Lower leg skin (tissue), 4 donors: ENCODE measurements at regions not wholly inside any gene's neighbourhood (a gene's known extent, or its start where the extent isn't known, plus 50 kb on each side); places are given as distances from the start of the nearest gene placed in this dataset.

Experiments used
- DNase-seq, 2 donors: peaks; one replicate each; pipeline ENCODE4 v3.0.0-alpha.2; 2019; ENCODE audit warnings: low spot score in 2 of 2
- H3K4me3 ChIP-seq: fragments of 200-600 bp; sonication (generic); 2 replicates; pipeline ENCODE4 v1.5.1; 2017; ENCODE audit warnings: mild to moderate bottlenecking, low read depth; ENCODE audit not compliant: poor library complexity, severe bottlenecking
- POLR2A ChIP-seq, 2 donors: fragments of 450-650 bp; IDR thresholded peaks; one replicate each; pipeline ENCODE4 v1.6.1; 2016 to 2017; ENCODE audit warnings: antibody characterized with exemption in 2 of 2, mild to moderate bottlenecking in 1 of 2, moderate library complexity in 1 of 2
- WGBS, 2 donors: methylation state at CpG; one replicate each; pipeline ENCODE4 v1.1.5; 2018; 5-methylcytosine and 5-hydroxymethylcytosine counted together
- intact Hi-C: fragments of 100-400 bp; cut with DNase I; formaldehyde crosslinking; loops from one replicate; pipeline ENCODE4 v1.15.0; 2023; ENCODE audit warnings: low total_unique reads
- TF ChIP-seq, protein P1 (sequence below), 3 donors: fragments of 450-650 bp; IDR thresholded peaks; one replicate each; pipeline ENCODE4 v1.5.1; 2016; ENCODE audit warnings: antibody characterized with exemption in 3 of 3, mild to moderate bottlenecking in 3 of 3, moderate library complexity in 2 of 3

DNA sequence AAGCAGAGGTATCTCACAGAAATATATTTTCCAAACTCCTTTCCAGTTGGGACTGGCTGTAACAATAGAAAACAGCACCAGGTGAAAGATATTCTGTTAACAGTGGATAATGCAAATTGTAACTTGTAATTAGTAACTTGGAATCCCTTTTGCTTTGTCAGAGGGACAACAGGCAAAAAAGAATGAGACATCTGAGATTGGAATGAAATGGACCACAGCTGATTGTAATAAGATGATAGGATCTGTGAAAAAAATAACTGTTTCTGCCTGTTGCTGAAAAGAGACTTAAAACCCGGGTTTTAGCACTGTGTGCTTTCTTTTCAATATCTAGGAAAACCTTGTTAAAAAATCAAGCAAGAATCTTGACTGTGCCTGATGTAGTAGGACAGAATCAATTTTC, 655.7 kb downstream of the METTL15 start:
- intact Hi-C loops = no loop called here

DNA sequence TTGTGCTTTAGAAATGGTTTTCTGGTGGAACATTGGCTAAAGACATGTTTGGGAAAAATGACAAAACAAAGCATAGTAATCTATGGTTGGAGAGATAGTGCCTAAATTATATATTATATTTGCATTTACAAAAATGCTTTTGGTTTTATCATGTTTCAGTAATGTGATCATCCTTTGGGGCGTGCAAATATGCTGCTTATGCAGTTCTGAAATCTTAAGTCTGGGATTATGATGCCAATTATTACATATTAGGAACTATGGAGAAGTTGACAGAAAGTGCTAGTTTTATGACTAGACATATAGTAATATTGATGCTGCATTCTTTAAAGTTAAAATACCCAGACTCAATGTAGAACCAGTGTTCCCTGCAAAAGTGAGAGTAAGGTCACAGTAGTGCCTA, 655.0 kb downstream of the METTL15 start:
- 52 to 64% methylated on average over 1 of the region's 1 CpG for WGBS, 2 donors
- no peak for DNase-seq
- TF ChIP-seq, protein P1, sequence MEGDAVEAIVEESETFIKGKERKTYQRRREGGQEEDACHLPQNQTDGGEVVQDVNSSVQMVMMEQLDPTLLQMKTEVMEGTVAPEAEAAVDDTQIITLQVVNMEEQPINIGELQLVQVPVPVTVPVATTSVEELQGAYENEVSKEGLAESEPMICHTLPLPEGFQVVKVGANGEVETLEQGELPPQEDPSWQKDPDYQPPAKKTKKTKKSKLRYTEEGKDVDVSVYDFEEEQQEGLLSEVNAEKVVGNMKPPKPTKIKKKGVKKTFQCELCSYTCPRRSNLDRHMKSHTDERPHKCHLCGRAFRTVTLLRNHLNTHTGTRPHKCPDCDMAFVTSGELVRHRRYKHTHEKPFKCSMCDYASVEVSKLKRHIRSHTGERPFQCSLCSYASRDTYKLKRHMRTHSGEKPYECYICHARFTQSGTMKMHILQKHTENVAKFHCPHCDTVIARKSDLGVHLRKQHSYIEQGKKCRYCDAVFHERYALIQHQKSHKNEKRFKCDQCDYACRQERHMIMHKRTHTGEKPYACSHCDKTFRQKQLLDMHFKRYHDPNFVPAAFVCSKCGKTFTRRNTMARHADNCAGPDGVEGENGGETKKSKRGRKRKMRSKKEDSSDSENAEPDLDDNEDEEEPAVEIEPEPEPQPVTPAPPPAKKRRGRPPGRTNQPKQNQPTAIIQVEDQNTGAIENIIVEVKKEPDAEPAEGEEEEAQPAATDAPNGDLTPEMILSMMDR (IDR thresholded peaks at IDR 0.05) = no peak
- TF ChIP-seq POLR2A (IDR thresholded peaks at IDR 0.05) = no peak
- intact Hi-C loops = no loop called here
- no peak overlapping the region for H3K4me3 ChIP-seq

More for the DNA sequence above, 655.7 kb downstream of the METTL15 start:
- DNase-seq = no peak
- WGBS, 2 donors = 67 to 81% methylated on average over 1 of the region's 1 CpG
- no peak for TF ChIP-seq POLR2A (IDR thresholded peaks at IDR 0.05)
- TF ChIP-seq, protein P1 (IDR thresholded peaks at IDR 0.05) = no peak
- H3K4me3 ChIP-seq = no peak overlapping the region

DNA sequence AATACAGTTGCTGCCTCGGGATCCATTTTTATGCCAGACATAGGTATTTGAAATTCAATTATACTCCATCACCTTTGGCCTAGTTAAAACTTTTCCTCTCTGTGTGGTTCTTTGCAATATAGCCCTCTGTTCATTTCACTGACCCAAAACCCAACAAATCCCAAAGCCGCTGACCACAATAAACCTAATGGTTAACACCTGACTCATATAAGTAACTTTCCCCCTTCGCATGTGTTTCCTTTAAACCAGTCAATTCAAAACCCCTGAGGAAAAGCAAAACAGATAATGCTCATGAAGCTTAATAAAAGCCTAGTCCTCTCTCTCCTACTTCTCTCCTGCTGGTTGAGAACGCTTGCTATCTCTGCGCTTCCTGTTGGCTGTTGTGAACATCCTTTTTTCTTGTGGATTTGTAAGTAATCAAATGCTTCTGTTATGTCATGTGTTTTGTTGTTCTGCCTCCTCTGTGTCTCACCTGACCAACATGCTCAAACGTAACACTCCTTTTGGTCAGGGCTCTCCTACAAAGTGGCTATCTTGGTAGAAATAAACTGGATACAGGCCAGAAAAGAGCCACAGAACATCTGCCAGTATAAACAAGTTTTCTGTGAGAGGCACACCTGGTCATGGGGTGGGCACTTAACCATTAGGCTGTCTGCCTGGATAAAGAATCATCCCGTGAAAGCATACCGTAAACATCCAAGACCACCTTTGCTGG, 652.6 kb downstream of the METTL15 start:
- intact Hi-C loops = no loop called here
- no peak for DNase-seq
- H3K4me3 ChIP-seq = no peak overlapping the region
- TF ChIP-seq, protein P1 (IDR thresholded peaks at IDR 0.05) = no peak
- no peak for TF ChIP-seq POLR2A (IDR thresholded peaks at IDR 0.05)
- 71 to 75% methylated on average over 8 of the region's 8 CpGs for WGBS, 2 donors

DNA sequence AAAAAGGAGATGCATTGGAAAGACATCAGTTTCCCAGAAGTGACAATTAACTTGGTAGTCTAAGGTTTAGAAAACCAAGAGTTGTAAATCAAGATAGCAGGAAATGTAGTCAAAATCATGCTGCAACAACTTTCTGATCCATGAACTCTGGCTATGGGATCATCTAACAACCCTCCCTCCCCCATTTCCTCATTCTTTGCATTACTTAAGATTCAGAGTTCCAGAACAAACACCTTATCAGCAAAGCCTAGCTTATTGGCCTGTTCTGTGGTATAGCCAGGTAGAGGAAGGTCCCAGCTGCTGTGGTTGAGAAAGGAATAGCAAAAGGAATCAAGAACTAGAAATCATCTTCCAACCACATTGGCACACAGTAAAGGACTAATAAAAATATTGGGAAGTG, 651.1 kb downstream of the METTL15 start:
- intact Hi-C loops = loop anchor here (10.0 kb wide), 1 partner anchor 655 kb away; no protein-coding TSS in a partner anchor
- H3K4me3 ChIP-seq = no peak overlapping the region
- no peak for TF ChIP-seq POLR2A (IDR thresholded peaks at IDR 0.05)
- TF ChIP-seq, protein P1 (IDR thresholded peaks at IDR 0.05) = no peak
- DNase-seq = no peak

DNA sequence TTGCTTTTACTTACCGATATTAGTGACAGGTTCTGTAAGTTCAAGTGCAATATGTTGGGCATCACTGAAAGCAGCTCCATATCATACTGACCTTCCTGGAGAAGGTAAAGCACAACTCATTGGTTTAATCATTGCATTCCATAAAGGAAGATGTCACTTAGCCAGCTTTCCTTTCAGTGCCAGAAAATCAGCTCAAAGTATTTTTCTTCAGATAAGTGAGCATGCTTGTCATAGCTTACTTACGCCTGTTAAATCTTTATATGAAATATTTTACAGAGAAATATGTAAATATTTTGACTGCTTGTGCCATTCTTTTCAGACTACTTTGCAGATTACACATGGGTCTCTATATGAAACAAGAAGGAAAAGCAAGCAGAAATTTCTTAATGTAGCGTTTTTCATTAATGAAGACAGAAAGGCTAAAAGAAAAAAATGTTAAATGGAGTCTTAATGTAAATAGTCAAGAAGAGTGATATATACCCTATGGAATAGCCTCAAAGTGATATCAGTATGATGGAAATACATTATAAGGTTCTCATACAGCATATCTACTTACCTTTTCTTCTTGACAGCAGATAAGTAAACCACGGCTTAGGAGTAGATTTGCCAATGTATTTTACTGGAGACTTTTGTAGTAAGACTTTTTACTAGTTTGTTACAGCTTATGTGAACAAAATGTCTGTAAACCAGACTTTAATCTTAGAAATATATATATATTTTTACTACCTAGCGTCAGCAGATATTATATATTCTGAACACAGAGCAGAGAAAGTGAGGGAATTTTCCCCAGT, 649.7 kb downstream of the METTL15 start:
- 82% methylated on average over 5 of the region's 5 CpGs for WGBS, 2 donors
- no peak overlapping the region for H3K4me3 ChIP-seq
- DNase-seq = no peak
- intact Hi-C loops = loop anchor here (10.0 kb wide), 1 partner anchor 657 kb away; no protein-coding TSS in a partner anchor
- no peak for TF ChIP-seq POLR2A (IDR thresholded peaks at IDR 0.05)
- TF ChIP-seq, protein P1 (IDR thresholded peaks at IDR 0.05) = no peak
